Glomerular visceral epithelial cell (primary cell): ENCODE measurements at regions not wholly inside any gene's neighbourhood (a gene's known extent, or its start where the extent isn't known, plus 50 kb on each side); places are given as distances from the start of the nearest gene placed in this dataset.

ENCODE experiments used
- DNase-seq: peaks from one replicate; pipeline ENCODE4 v3.0.0-alpha.2; 2016; ENCODE audit errors: extremely low spot score

- no peak for DNase-seq
Measured at GRCh38 chr12:111222027-111222414, 146.9 kb downstream of the PHETA1 start.

GRCh38 chr12:111221062-111222026 lies 147.6 kb downstream of the PHETA1 start:
- no peak for DNase-seq

GRCh38 chr12:111220363-111220762 lies 148.5 kb downstream of the PHETA1 start:
- DNase-seq: no peak

- no peak for DNase-seq
Measured at GRCh38 chr12:111219440-111219839, 149.5 kb downstream of the PHETA1 start.

GRCh38 chr12:111218499-111218898 lies 150.4 kb downstream of the PHETA1 start:
- no peak for DNase-seq

GRCh38 chr12:111216387-111217159 lies 152.3 kb downstream of the PHETA1 start:
- no peak for DNase-seq

GRCh38 chr12:111215881-111216280 lies 153.0 kb downstream of the PHETA1 start:
- no peak for DNase-seq

- no peak for DNase-seq
Measured at GRCh38 chr12:111214401-111214800, 154.5 kb downstream of the PHETA1 start.

GRCh38 chr12:111213561-111213960 lies 155.3 kb downstream of the PHETA1 start:
- no peak for DNase-seq

- DNase-seq: no peak
Measured at GRCh38 chr12:111212814-111213456, 156.0 kb downstream of the PHETA1 start.

GRCh38 chr12:111211910-111212757 lies 156.8 kb downstream of the PHETA1 start:
- DNase-seq: no peak

- no peak for DNase-seq
Measured at GRCh38 chr12:111209811-111210210, 159.1 kb downstream of the PHETA1 start.

GRCh38 chr12:111207761-111208160 lies 161.1 kb downstream of the PHETA1 start:
- DNase-seq: no peak

GRCh38 chr12:111204788-111205241 lies 164.1 kb downstream of the PHETA1 start:
- DNase-seq: no peak

- no peak for DNase-seq
Measured at GRCh38 chr12:111203969-111204368, 164.9 kb downstream of the PHETA1 start.

- no peak for DNase-seq
Measured at GRCh38 chr12:111203446-111203845, 165.4 kb downstream of the PHETA1 start.

- no peak for DNase-seq
Measured at GRCh38 chr12:111202237-111202915, 166.5 kb downstream of the PHETA1 start.

GRCh38 chr12:111201495-111202236 lies 167.2 kb downstream of the PHETA1 start:
- no peak for DNase-seq

GRCh38 chr12:111201036-111201435 lies 167.9 kb downstream of the PHETA1 start:
- no peak for DNase-seq

GRCh38 chr12:111197376-111197944 lies 171.4 kb downstream of the PHETA1 start:
- no peak for DNase-seq
